ENCODE measurements at regions not wholly inside any gene's neighbourhood (a gene's known extent, or its start where the extent isn't known, plus 50 kb on each side); places are given as distances from the start of the nearest gene placed in this dataset.

GRCh38 chr2:217706513-217706912 is 296.3 kb downstream of the TNS1 start:
- H3K4me1 ChIP-seq (ENCODE audit: insufficient read depth, low read length): no peaks in the 10 kb centered on the region
- no peak overlapping the region for H3K4me3 ChIP-seq (ENCODE audit: low read length)
- H3K27me3 ChIP-seq (ENCODE audit: insufficient read depth, low read length): no peaks in the 10 kb centered on the region
- no peak overlapping the region for H3K27ac ChIP-seq (ENCODE audit: low read depth, low read length)
- WGBS: 86% methylated on average over 2 of the region's 2 CpGs
- H3K9ac ChIP-seq (ENCODE audit: low read depth, low read length): no peak overlapping the region
- no peaks in the 10 kb centered on the region for H3K36me3 ChIP-seq (ENCODE audit: insufficient read depth, low read length)
- no peaks in the 10 kb centered on the region for H3K9me3 ChIP-seq (ENCODE audit: insufficient read depth, low read depth, low read length)

GRCh38 chr2:217706095-217706494 is 296.7 kb downstream of the TNS1 start:
- Histone ChIP-seq H3K36me3 (ENCODE audit: insufficient read depth, low read length) (no peaks in the 10 kb centered on the region), H3K4me3 (ENCODE audit: low read length) (no peak overlapping the region), H3K27me3 (ENCODE audit: insufficient read depth, low read length) (no peaks in the 10 kb centered on the region), H3K4me1 (ENCODE audit: insufficient read depth, low read length) (no peaks in the 10 kb centered on the region), H3K9ac (ENCODE audit: low read depth, low read length) (no peak overlapping the region), H3K9me3 (ENCODE audit: insufficient read depth, low read depth, low read length) (no peaks in the 10 kb centered on the region), H3K27ac (ENCODE audit: low read depth, low read length) (no peak overlapping the region)
- 92% methylated on average over 1 of the region's 1 CpG for WGBS

GRCh38 chr2:217705461-217705860 is 297.3 kb downstream of the TNS1 start:
- H3K9me3 ChIP-seq (ENCODE audit: insufficient read depth, low read depth, low read length): no peaks in the 10 kb centered on the region
- WGBS: 88% methylated on average over 2 of the region's 3 CpGs

GRCh38 chr2:217703999-217704398 is 298.8 kb downstream of the TNS1 start:
- H3K27me3 ChIP-seq (ENCODE audit: insufficient read depth, low read length): no peaks in the 10 kb centered on the region
- H3K4me3 ChIP-seq (ENCODE audit: low read length): no peak overlapping the region
- no peaks in the 10 kb centered on the region for H3K9me3 ChIP-seq (ENCODE audit: insufficient read depth, low read depth, low read length)
- no peak overlapping the region for H3K27ac ChIP-seq (ENCODE audit: low read depth, low read length)
- no peaks in the 10 kb centered on the region for H3K4me1 ChIP-seq (ENCODE audit: insufficient read depth, low read length)
- no peak overlapping the region for H3K9ac ChIP-seq (ENCODE audit: low read depth, low read length)
- H3K36me3 ChIP-seq (ENCODE audit: insufficient read depth, low read length): no peaks in the 10 kb centered on the region
- 92% methylated on average over 5 of the region's 5 CpGs for WGBS

More at GRCh38 chr2:217705461-217705860, 297.3 kb downstream of the TNS1 start:
- Histone ChIP-seq H3K27me3 (ENCODE audit: insufficient read depth, low read length) (no peaks in the 10 kb centered on the region), H3K4me3 (ENCODE audit: low read length) (no peak overlapping the region), H3K27ac (ENCODE audit: low read depth, low read length) (no peak overlapping the region), H3K36me3 (ENCODE audit: insufficient read depth, low read length) (no peaks in the 10 kb centered on the region), H3K4me1 (ENCODE audit: insufficient read depth, low read length) (no peaks in the 10 kb centered on the region), H3K9ac (ENCODE audit: low read depth, low read length) (no peak overlapping the region)

- no peak overlapping the region for H3K4me3 ChIP-seq (ENCODE audit: low read length)
- 93% methylated on average over 4 of the region's 5 CpGs for WGBS
- H3K27ac ChIP-seq (ENCODE audit: low read depth, low read length): no peak overlapping the region
- no peaks in the 10 kb centered on the region for H3K9me3 ChIP-seq (ENCODE audit: insufficient read depth, low read depth, low read length)
- H3K9ac ChIP-seq (ENCODE audit: low read depth, low read length): no peak overlapping the region
- H3K4me1 ChIP-seq (ENCODE audit: insufficient read depth, low read length): no peaks in the 10 kb centered on the region
- no peaks in the 10 kb centered on the region for H3K27me3 ChIP-seq (ENCODE audit: insufficient read depth, low read length)
- H3K36me3 ChIP-seq (ENCODE audit: insufficient read depth, low read length): no peaks in the 10 kb centered on the region
These were observed 299.7 kb downstream of the TNS1 start for GRCh38 chr2:217703102-217703501.

- H3K27me3 ChIP-seq (ENCODE audit: insufficient read depth, low read length): no peaks in the 10 kb centered on the region
These were observed 301.2 kb downstream of the TNS1 start for GRCh38 chr2:217701622-217702021.

GRCh38 chr2:217698691-217699090 is 304.1 kb downstream of the TNS1 start:
- H3K27ac ChIP-seq (ENCODE audit: low read depth, low read length): no peak overlapping the region
- no peaks in the 10 kb centered on the region for H3K36me3 ChIP-seq (ENCODE audit: insufficient read depth, low read length)
- no peaks in the 10 kb centered on the region for H3K9me3 ChIP-seq (ENCODE audit: insufficient read depth, low read depth, low read length)
- H3K9ac ChIP-seq (ENCODE audit: low read depth, low read length): no peak overlapping the region
- H3K27me3 ChIP-seq (ENCODE audit: insufficient read depth, low read length): no peaks in the 10 kb centered on the region
- H3K4me1 ChIP-seq (ENCODE audit: insufficient read depth, low read length): no peaks in the 10 kb centered on the region
- H3K4me3 ChIP-seq (ENCODE audit: low read length): no peak overlapping the region
- 78% methylated on average over 3 of the region's 3 CpGs for WGBS

More at GRCh38 chr2:217701622-217702021, 301.2 kb downstream of the TNS1 start:
- Histone ChIP-seq H3K27ac (ENCODE audit: low read depth, low read length) (no peak overlapping the region), H3K4me3 (ENCODE audit: low read length) (no peak overlapping the region), H3K9ac (ENCODE audit: low read depth, low read length) (no peak overlapping the region), H3K9me3 (ENCODE audit: insufficient read depth, low read depth, low read length) (no peaks in the 10 kb centered on the region), H3K4me1 (ENCODE audit: insufficient read depth, low read length) (no peaks in the 10 kb centered on the region), H3K36me3 (ENCODE audit: insufficient read depth, low read length) (no peaks in the 10 kb centered on the region)
- WGBS: 92% methylated on average over 5 of the region's 5 CpGs

- Histone ChIP-seq H3K9me3 (ENCODE audit: insufficient read depth, low read depth, low read length) (no peaks in the 10 kb centered on the region), H3K27ac (ENCODE audit: low read depth, low read length) (no peak overlapping the region), H3K9ac (ENCODE audit: low read depth, low read length) (no peak overlapping the region), H3K27me3 (ENCODE audit: insufficient read depth, low read length) (no peaks in the 10 kb centered on the region), H3K4me3 (ENCODE audit: low read length) (no peak overlapping the region), H3K4me1 (ENCODE audit: insufficient read depth, low read length) (no peaks in the 10 kb centered on the region), H3K36me3 (ENCODE audit: insufficient read depth, low read length) (no peaks in the 10 kb centered on the region)
- WGBS: 92% methylated on average over 3 of the region's 3 CpGs
These were observed 307.7 kb downstream of the TNS1 start for GRCh38 chr2:217695033-217695520.

- Histone ChIP-seq H3K4me3 (ENCODE audit: low read length) (no peak overlapping the region), H3K36me3 (ENCODE audit: insufficient read depth, low read length) (no peaks in the 10 kb centered on the region), H3K27ac (ENCODE audit: low read depth, low read length) (no peak overlapping the region), H3K4me1 (ENCODE audit: insufficient read depth, low read length) (no peaks in the 10 kb centered on the region), H3K9me3 (ENCODE audit: insufficient read depth, low read depth, low read length) (no peaks in the 10 kb centered on the region), H3K9ac (ENCODE audit: low read depth, low read length) (no peak overlapping the region), H3K27me3 (ENCODE audit: insufficient read depth, low read length) (no peaks in the 10 kb centered on the region)
- 100% methylated on average over 1 of the region's 1 CpG for WGBS
These were observed 308.5 kb downstream of the TNS1 start for GRCh38 chr2:217694291-217694690.

GRCh38 chr2:217693363-217693762 is 309.4 kb downstream of the TNS1 start:
- no CpG with 5 or more reads among the region's 1 CpG for WGBS
- H3K27me3 ChIP-seq (ENCODE audit: insufficient read depth, low read length): no peaks in the 10 kb centered on the region
- no peaks in the 10 kb centered on the region for H3K9me3 ChIP-seq (ENCODE audit: insufficient read depth, low read depth, low read length)
- H3K27ac ChIP-seq (ENCODE audit: low read depth, low read length): no peak overlapping the region
- H3K36me3 ChIP-seq (ENCODE audit: insufficient read depth, low read length): no peaks in the 10 kb centered on the region
- no peak overlapping the region for H3K9ac ChIP-seq (ENCODE audit: low read depth, low read length)
- H3K4me1 ChIP-seq (ENCODE audit: insufficient read depth, low read length): no peaks in the 10 kb centered on the region
- H3K4me3 ChIP-seq (ENCODE audit: low read length): no peak overlapping the region

- H3K9ac ChIP-seq (ENCODE audit: low read depth, low read length): no peak overlapping the region
- 89% methylated on average over 7 of the region's 7 CpGs for WGBS
These were observed 310.7 kb downstream of the TNS1 start for GRCh38 chr2:217691920-217692666.

More at GRCh38 chr2:217691920-217692666, 310.7 kb downstream of the TNS1 start:
- Histone ChIP-seq H3K36me3 (ENCODE audit: insufficient read depth, low read length) (no peaks in the 10 kb centered on the region), H3K4me1 (ENCODE audit: insufficient read depth, low read length) (no peaks in the 10 kb centered on the region), H3K4me3 (ENCODE audit: low read length) (no peak overlapping the region), H3K9me3 (ENCODE audit: insufficient read depth, low read depth, low read length) (no peaks in the 10 kb centered on the region), H3K27ac (ENCODE audit: low read depth, low read length) (no peak overlapping the region), H3K27me3 (ENCODE audit: insufficient read depth, low read length) (peaks cover 8% of the 10 kb centered on the region; the same call in 1 of the 2 replicates)
